ENCODE measurements at regions not wholly inside any gene's neighbourhood (a gene's known extent, or its start where the extent isn't known, plus 50 kb on each side); places are given as distances from the start of the nearest gene placed in this dataset.
A peak's percentile ranks its signal among the peaks of the same experiment; 100 is the strongest.
"Not testable (repeated sequence)": the region's sequence is repeated elsewhere in the genome, so short reads cannot be mapped to it uniquely, and the experiment has no call there.

GRCh38 chr2:204144492-204144891 lies 207.9 kb downstream of the ICOS start:
- no peaks in the 10 kb centered on the region for H3K4me1 ChIP-seq (ENCODE audit: low read length)
- no peak for DNase-seq
- no peaks in the 10 kb centered on the region for H3K27me3 ChIP-seq (replicated peaks; ENCODE audit: insufficient read depth, low read length)
- H3K9me2 ChIP-seq (replicated peaks; ENCODE audit: insufficient read depth, low read length) = no peaks in the 10 kb centered on the region
- H3K27ac ChIP-seq (ENCODE audit: low read length) = no peak overlapping the region
- no peak for TF ChIP-seq EZH2phosphoT487 (IDR thresholded peaks at IDR 0.05; ENCODE audit: low read length)
- no peak for TF ChIP-seq CTCF (IDR thresholded peaks at IDR 0.05; ENCODE audit: low read length)
- no peak for TF ChIP-seq EZH2 (optimal IDR thresholded peaks at IDR 0.05; ENCODE audit: low read depth, low read length)
- no peak overlapping the region for H3K4me3 ChIP-seq (ENCODE audit: low read length)
- no peaks in the 10 kb centered on the region for H4K20me1 ChIP-seq (ENCODE audit: insufficient read depth, low read length)
- no peaks in the 10 kb centered on the region for H3K79me2 ChIP-seq (ENCODE audit: low read length)
- H3K4me2 ChIP-seq (ENCODE audit: low read depth, low read length) = no peak overlapping the region
- H3K9ac ChIP-seq (ENCODE audit: low read length) = no peak overlapping the region
- no peaks in the 10 kb centered on the region for H3K36me3 ChIP-seq (replicated peaks; ENCODE audit: insufficient read depth, low read length)
- no peaks in the 10 kb centered on the region for H3F3A ChIP-seq (ENCODE audit: insufficient read depth, low read length)
- no peak overlapping the region for H2AFZ ChIP-seq (ENCODE audit: low read length)
- H3K9me3 ChIP-seq (replicated peaks; ENCODE audit: insufficient read depth, low read length) = no peaks in the 10 kb centered on the region

GRCh38 chr2:204145263-204145751 lies 208.7 kb downstream of the ICOS start:
- no peaks in the 10 kb centered on the region for H3K9me3 ChIP-seq (replicated peaks; ENCODE audit: insufficient read depth, low read length)
- H3F3A ChIP-seq (ENCODE audit: insufficient read depth, low read length) = no peaks in the 10 kb centered on the region
- no peak overlapping the region for H2AFZ ChIP-seq (ENCODE audit: low read length)
- peak; percentile 75 for DNase-seq
- no peaks in the 10 kb centered on the region for H4K20me1 ChIP-seq (ENCODE audit: insufficient read depth, low read length)
- H3K9me2 ChIP-seq (replicated peaks; ENCODE audit: insufficient read depth, low read length) = no peaks in the 10 kb centered on the region
- H3K27me3 ChIP-seq (replicated peaks; ENCODE audit: insufficient read depth, low read length) = no peaks in the 10 kb centered on the region
- TF ChIP-seq EZH2 (optimal IDR thresholded peaks at IDR 0.05; ENCODE audit: low read depth, low read length) (no peak), EZH2phosphoT487 (IDR thresholded peaks at IDR 0.05; ENCODE audit: low read length) (no peak), CTCF (IDR thresholded peaks at IDR 0.05; ENCODE audit: low read length) (peak; percentile 98)
- H3K79me2 ChIP-seq (ENCODE audit: low read length) = no peaks in the 10 kb centered on the region
- no peaks in the 10 kb centered on the region for H3K4me1 ChIP-seq (ENCODE audit: low read length)
- H3K4me2 ChIP-seq (ENCODE audit: low read depth, low read length) = peak overlapping the region; percentile 8; the same call in 1 of the 2 replicates
- H3K9ac ChIP-seq (ENCODE audit: low read length) = no peak overlapping the region
- no peaks in the 10 kb centered on the region for H3K36me3 ChIP-seq (replicated peaks; ENCODE audit: insufficient read depth, low read length)
- no peak overlapping the region for H3K4me3 ChIP-seq (ENCODE audit: low read length)
- no peak overlapping the region for H3K27ac ChIP-seq (ENCODE audit: low read length)

- TF ChIP-seq EZH2phosphoT487 (IDR thresholded peaks at IDR 0.05; ENCODE audit: low read length) = no peak
- TF ChIP-seq CTCF (IDR thresholded peaks at IDR 0.05; ENCODE audit: low read length) = no peak
- TF ChIP-seq EZH2 (optimal IDR thresholded peaks at IDR 0.05; ENCODE audit: low read depth, low read length) = no peak
- Histone ChIP-seq H3F3A (ENCODE audit: insufficient read depth, low read length) (no peaks in the 10 kb centered on the region), H3K4me3 (ENCODE audit: low read length) (no peak overlapping the region), H3K9me2 (replicated peaks; ENCODE audit: insufficient read depth, low read length) (no peaks in the 10 kb centered on the region), H3K27me3 (replicated peaks; ENCODE audit: insufficient read depth, low read length) (no peaks in the 10 kb centered on the region), H3K4me2 (ENCODE audit: low read depth, low read length) (no peak overlapping the region), H3K9ac (ENCODE audit: low read length) (no peak overlapping the region), H3K79me2 (ENCODE audit: low read length) (no peaks in the 10 kb centered on the region), H3K27ac (ENCODE audit: low read length) (no peak overlapping the region), H3K9me3 (replicated peaks; ENCODE audit: insufficient read depth, low read length) (no peaks in the 10 kb centered on the region), H3K36me3 (replicated peaks; ENCODE audit: insufficient read depth, low read length) (no peaks in the 10 kb centered on the region), H2AFZ (ENCODE audit: low read length) (no peak overlapping the region), H4K20me1 (ENCODE audit: insufficient read depth, low read length) (no peaks in the 10 kb centered on the region), H3K4me1 (ENCODE audit: low read length) (no peaks in the 10 kb centered on the region)
- no peak for DNase-seq
Measured at GRCh38 chr2:204145791-204146190, 209.2 kb downstream of the ICOS start.

- H3K4me3 ChIP-seq (ENCODE audit: low read length); H4K20me1 ChIP-seq (ENCODE audit: insufficient read depth, low read length); H3K9me2 ChIP-seq (replicated peaks; ENCODE audit: insufficient read depth, low read length); H3K79me2 ChIP-seq (ENCODE audit: low read length); H3K4me1 ChIP-seq (ENCODE audit: low read length); H3K9me3 ChIP-seq (replicated peaks; ENCODE audit: insufficient read depth, low read length); H3F3A ChIP-seq (ENCODE audit: insufficient read depth, low read length); H3K9ac ChIP-seq (ENCODE audit: low read length); H3K4me2 ChIP-seq (ENCODE audit: low read depth, low read length); H2AFZ ChIP-seq (ENCODE audit: low read length); H3K36me3 ChIP-seq (replicated peaks; ENCODE audit: insufficient read depth, low read length); DNase-seq; H3K27me3 ChIP-seq (replicated peaks; ENCODE audit: insufficient read depth, low read length); H3K27ac ChIP-seq (ENCODE audit: low read length): not testable (repeated sequence)
Measured at GRCh38 chr2:204147040-204147439, 210.5 kb downstream of the ICOS start.
